Endometrium (tissue), 2 donors: ENCODE measurements at regions not wholly inside any gene's neighbourhood (a gene's known extent, or its start where the extent isn't known, plus 50 kb on each side); places are given as distances from the start of the nearest gene placed in this dataset.
"Not testable (repeated sequence)": the region's sequence is repeated elsewhere in the genome, so short reads cannot be mapped to it uniquely, and the experiment has no call there.

Experiments used
- FAIRE-seq: peaks from 2 replicates; lab custom pipeline; 2012; peaks lifted over from hg19 to GRCh38; lab: Jason Lieb, UNC
- donor health status: control.
- donor health status: control.

DNA sequence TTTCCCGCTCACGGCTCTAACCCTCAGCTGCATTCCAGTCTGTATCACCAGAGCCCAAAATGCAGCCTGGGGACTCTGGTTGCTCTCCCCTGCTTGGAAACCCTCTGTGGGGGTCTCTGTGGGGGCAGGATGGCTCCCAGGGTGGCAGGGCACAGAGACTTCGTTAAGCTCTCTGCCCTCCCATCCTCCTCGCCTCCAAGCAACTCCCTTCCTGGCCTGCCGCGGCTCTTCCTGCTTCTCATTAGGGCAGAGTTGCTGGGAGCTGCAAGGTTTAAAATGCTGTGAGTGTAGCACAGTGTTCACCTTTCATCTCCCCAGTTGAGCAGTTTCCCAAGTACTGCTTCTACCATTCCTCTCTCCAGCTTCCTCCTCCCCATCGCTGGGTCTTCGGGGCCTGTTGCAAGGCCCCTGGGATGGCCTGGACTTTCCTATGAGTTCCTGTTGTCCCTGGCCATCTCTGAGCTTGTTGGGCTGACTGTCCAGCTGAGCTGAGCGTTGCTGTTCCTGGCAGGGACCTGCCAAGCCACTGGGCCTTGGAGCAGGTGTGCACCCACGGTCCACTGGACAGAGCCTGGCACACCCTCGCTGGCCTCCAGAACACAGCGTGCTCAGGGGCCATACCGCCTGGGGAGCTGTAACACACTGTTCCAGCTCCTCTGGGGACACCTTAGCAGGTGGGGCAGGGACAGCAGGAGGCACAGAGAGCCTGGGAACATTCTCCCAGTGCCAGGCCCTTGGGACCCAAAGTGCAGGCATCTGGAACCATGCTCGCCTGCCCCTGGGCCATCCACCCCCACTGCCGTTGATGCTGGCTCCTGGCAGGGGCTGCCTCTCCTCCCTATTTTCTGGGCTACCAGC lies 188.4 kb downstream of the C9orf50 start:
- no peak for FAIRE-seq

DNA sequence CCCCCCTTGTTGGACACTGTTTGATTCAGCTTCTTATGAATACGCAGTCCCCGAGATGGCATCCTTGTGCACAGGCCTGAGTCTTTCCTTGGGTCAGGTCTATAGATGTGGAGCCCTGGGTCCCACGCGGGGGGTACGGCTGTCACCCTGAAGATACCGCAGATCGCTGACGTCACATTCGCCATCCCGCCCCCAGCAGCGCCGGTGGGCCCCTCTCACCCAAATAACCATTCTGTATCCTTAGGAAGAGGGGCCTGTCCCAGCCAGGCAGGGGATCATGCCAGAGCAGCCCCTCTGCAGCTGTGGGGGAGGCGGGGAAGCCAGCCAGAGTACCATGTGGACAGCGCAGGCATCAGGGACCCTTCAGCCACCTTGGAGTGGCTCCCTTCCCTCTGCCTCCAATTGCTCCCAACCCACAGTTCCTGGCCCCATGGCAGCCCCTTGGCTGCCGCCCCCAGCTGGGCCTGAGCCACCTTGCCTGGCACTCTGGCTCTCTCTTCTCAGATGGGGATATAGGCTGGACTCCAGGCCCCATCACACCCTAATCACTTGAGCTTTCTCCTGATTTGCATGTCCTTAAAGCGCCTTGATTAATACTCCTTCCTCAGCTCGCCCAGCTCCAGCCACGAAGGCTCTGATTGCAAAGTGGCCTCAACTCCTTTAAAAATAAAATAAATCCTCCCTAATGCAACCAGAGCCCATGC lies 189.8 kb downstream of the C9orf50 start:
- no peak for FAIRE-seq

DNA sequence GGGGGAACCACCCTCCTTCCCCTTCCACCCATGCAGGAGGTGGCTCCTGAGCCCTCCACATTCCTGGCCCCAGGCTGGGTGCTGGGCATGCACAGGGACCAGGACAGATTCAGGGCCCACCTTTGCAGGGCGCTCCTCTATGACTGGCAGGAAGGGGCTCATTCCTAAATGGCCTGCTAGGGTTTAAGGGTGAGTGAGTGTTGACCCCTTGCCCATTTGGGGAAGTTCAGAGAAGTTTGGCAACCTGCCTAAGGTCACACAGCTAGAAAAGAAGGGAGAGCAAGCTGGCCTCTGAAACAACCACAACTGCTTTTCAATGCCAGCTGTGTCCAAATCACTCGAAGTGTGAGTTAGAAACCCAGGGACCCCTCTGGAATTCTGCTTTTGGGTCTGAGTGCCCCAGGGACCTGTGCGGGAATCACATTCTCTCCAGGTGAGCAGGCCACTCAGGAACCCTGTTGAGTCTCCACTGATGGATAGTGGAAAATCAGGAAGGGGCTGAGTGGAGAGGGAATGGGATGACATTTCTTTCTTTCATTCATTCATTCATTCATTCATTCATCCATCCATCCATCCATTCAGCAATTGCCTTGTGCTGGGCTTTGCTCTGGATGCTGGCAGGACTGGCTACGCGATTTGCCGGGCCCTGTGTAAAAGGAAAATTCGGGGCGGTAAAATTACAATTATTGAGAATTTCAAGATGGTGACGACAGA lies 191.9 kb downstream of the C9orf50 start:
- no peak for FAIRE-seq

DNA sequence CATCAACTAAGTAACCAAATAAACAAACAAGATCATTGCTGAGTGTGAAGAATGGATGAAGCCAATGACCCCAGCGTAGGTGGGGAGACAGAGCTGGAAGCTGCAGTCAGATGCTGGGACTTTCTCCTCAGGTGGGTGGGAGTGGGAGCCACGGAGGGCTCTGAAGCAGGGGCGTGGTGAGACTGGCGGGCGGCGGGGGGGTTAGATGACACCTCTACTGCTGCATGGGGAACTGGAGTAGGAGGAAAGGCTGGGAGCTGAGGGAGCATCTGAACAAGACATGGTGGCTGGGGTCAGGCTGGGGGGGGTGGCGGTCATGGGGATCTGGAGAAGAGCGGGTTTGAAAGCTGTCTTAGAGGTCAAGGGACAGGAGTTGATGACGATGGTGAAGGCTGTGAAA lies 193.8 kb downstream of the C9orf50 start:
- FAIRE-seq = no peak

DNA sequence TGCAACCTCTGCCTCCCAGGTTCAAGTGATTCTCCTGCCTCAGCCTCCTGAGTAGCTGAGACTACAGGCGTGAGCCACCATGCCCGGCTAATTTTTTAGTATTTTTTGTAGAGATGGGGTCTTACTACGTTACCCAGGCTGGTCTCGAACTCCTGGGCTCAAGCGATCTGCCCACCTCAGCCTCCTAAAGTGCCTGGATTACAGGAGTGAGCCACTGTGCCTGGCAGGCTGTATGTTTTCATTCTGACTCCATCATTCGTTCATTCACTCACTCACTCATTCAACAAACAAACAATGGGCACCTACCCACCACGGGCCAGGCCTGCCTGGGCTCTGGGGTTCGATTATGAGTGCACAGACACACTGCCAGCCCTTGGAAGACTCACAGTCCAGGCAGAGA lies 197.1 kb downstream of the C9orf50 start:
- not testable (repeated sequence) for FAIRE-seq

DNA sequence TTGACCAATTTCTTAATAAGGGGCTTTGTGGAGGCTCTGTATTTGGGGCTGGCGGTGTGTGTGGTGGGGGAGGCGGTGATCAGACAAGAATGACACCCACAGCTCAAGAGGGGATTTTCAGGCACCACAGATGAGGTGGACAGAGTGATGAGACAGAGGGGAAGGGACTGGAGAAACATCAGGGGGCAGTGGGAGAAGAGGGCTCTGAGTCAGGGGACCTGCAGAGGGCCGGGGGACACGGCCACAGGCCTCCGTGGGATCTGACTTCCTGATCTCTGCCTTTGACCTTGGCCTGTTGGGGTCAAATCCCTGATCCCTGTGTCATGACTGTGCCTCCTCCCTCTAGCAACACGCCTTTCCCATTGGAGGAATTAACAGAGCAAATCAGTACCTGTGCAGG lies 197.7 kb downstream of the C9orf50 start:
- no peak for FAIRE-seq

DNA sequence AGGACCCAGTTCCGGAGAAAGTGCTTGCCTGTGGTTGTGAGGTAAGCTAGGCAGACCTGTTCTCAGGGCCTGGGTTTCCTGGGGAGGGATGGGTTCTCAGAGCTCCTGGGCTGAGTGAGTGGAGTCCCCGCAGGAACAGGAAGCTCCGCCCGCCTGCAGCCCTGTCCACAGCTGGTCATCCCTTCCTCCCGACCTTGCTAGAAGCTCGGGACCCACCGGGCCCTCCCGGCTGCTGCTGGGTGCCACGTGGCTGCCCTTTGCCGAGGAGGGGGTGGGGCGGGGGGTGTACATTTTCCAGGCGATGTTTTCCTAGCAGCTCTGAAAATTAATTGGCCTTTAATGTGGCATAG lies 198.1 kb downstream of the C9orf50 start:
- FAIRE-seq = no peak

DNA sequence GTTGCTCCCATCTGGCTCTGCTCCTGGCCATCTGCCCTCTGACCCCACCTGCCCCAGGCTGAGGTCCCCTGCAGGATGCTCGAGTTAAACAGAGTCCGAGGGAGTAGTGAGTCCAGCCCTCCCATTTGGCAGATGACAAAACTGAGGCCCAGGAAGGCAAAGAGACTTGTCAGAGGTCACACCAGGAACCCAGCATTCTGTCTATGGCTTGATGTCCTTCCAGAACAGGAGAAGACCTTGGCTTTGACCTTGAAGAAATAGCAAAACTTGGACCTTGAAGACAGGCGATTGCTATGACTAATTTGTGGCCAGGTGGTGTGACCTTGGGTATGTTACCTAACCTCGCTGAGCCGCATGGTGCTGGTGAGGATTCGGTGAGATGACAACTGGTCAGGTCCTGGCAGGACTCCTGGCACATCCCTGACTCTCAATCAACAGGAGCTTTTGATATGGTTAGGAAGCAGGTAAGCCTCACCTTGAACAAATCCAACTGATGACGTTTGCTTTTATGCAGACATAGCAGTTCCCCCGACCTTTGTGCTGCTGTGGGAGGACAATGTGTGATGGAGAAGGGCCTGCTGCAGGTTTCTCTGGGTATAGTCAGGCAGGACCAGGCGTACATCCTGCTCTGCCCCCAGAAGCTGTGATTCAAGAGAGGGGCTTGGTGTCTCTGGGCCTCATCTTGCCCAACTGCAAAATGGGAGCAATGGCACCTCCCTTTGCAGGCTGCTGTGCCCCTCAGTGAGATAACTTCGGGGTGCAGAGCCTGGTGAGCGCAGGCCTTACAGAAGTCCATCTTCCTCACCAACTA lies 198.7 kb downstream of the C9orf50 start:
- no peak for FAIRE-seq

DNA sequence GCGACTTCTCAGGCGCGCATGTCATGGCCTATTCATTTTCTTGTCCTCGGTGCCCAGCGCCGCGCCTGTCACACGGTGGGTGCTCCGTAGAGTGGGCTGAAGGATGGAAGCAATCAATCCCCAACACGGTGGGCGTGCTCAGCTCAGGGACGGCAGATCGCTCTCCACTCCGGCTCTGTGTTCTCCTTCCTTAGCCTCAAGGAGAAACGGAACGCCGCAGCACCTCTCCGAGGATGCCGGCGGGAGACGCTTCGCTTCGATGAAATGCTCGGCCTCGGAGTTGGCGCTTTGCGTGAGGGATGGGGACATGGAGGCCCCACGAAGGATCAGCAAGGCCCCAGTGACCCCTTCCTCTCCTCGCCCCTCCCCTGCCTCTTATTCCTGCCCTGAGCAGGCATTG lies 199.5 kb downstream of the C9orf50 start:
- FAIRE-seq = no peak

DNA sequence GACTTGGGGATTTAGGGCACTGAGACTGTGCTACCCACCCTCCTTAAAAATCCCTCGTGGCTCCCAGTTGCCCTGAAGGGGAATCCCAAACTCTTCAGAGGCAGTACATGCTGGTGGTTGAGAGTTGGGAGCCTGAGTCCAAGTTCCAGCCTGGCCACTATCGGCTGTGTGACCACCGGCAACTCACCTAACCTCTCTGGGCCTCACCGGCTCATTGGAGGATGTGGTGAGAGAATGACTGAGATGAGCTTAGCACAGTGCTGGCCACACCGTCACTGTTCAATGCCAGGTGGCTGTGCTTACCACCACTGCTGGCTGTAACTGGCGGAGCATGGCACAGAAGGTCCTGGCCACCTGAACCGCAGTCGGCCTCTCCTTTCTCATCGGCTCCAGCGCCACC lies 200.2 kb downstream of the C9orf50 start:
- no peak for FAIRE-seq

DNA sequence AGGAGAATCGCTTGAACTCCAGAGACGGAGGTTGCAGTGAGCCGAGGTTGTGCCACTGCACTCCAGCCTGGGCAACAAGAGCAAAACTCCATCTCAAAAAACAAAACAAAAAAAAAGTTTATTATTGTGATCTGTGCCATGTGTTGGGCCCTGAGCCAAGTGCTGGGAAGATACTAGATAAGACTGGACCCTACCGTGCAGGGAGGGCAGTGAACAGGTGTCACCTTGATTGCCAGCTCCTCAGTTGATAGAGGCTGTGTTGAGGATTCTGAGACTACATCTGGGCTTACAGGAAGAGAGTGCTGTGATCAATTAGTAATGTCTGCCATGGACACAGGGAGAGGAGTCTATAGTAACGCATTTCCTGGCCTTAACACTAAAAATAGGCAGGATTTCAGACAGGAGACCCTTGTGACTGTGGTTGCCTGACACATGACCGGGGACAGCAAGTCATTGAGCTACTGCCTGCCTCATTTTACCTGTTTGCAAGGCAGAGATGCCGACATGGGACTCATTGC lies 201.5 kb downstream of the C9orf50 start:
- FAIRE-seq = no peak

DNA sequence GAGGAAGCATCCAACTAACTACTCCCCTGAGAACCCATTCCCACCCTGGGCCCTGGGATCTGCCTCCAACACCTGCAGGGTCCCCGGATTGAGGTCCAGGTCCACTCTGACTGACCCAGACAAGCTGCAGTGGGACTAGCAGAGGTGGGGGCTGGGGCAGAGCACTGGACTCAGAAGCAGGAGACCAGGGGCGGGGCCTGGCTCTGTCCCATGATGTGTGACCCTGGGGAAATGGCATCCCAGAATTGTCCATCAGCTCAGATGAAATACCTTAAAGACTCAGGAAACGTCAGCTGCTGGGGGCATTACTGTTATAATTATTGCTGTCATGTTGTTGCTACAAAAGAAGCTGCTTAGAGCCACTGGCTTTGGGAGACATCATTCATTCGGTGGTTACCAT lies 202.4 kb downstream of the C9orf50 start:
- no peak for FAIRE-seq

DNA sequence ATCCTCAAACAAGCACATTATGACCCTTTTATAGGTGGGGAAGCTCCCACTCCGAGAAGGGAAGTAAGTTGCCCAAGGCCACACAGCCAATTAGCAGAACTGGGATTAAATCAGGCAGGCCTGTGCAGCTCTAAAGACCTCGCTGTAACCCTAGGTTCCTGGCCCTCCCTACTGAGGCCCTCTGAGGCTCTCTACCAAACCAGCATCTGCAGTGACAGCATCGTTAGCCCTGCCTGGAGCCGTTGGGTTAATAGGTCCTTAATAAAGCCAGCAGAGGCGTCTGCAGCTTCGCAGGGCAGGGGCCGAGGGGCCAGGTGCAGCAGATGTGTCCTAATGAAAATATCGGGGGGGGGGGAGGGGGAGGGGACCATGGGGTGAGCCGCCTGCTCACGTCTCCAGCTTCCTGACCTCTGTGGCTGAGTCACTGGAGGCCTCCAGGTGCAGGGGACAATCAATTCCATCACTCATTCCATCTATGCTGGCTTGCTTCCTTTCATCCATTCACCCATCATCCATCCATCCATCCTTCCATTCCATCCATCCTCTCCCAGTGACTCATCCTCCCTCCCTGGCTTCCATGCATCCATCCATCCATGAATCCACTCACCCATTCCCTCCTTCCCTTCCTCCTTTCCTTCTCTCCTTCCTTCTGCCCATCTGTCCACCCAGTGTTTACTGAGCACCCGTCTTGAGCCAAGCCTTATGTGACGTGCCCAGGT lies 203.9 kb downstream of the C9orf50 start:
- no peak for FAIRE-seq

DNA sequence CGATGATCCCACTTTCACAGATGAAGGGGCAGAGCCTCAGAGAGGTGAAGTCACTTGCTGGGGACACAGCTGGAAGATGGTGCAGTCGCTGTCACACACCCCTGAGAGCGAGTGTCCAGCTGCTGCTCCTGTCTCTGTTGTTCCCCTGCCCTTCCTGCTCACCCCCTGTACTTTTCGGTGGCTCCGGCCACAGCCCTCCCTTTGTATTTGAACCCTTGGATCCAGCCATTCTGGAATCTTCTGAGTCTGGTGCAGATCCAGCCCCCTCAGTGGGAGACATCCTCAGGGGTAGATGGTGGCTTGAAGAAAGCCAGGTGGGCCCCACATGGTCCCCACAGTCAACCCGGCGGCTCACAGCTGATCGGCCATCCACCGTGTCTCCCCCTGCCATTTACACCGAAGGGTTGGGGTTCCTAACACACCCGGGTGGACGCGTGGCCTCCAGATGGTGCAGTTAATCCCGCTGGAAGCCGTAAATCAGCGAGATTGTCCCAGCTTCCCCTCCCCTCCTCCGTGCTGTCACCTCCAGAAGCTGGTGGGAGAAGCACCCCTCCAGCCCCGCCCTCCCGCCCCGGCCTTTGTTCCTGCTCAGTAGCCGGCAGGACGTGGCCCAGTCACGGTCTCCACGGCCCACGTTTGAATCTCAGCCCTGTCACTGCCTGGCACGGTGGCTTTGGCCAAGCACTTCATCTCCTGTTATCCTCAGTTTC lies 204.8 kb downstream of the C9orf50 start:
- FAIRE-seq = no peak

DNA sequence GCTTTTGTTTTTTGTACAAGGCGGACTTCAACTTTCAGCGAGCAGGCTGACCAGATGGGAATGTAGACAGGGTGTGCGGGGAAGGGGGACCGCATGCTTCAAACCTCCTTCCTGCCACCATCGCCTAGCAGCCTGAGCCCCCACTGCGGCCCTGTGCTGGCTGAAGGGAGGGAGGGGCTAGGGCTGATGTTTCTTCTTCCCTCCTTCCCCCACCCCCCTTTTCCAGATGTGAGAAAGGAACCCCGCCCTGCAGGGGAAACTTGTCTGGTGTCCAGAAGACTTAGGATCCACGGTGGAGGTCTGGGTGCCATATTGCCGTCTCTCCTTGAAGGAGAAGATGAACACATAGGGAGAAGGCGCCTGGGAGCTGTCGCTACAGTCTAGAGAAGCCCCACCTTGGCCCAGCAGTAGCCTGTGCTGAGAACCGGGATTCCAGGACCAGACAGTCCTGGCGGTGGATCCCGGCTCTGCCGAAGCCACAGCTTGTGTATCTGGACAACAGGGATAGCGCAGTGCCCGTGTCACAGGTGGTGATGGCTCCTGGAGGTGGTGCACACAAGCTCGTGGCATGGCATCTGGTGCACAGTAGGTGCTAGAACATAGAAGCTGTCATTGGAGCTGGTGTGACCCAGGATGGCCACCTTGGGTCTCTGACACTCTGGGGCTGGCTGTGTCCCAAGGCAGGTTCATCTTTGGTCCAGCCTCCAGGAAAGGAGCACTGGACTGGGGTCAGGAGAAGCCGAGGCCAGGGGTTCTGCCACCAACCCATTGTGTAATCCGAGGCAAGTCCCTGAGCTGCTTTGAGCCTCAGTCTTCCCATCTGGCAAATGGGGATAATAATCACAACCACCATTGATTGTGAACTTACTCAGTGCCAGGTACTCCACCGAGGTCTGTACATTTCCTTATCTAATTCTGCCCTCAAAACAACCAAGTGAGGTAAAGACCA lies 205.6 kb downstream of the C9orf50 start:
- FAIRE-seq = no peak

DNA sequence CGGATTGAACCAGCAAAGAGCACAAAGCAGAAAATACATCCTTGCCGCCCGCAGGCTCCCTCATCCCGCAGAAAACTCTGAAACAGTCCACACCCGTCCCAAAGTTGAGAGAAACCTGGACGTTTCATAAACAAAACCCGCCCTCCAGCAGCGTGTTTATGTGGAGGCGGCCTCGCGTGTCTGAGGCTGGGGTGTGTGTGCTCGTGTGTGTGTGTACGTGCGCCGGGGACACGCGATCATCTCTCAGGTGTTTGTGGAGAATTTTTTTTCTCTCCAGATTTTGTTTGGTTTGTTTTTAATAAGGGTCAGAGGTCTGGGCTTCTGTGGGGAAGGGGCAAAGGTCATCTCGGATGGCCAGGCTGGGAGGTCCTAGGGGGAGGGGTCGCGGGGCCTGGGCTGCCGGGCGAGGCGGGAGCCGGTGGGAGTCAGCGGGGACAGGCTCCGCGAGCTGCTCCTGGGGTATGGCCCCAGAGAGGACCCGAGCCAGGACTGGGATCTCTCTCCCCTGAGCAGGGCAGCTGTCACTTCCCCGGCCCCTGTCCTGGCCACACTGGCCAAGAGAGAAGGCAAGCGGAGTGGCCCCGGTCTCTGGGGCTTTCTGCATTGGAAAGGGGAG lies 206.4 kb downstream of the C9orf50 start:
- no peak for FAIRE-seq

DNA sequence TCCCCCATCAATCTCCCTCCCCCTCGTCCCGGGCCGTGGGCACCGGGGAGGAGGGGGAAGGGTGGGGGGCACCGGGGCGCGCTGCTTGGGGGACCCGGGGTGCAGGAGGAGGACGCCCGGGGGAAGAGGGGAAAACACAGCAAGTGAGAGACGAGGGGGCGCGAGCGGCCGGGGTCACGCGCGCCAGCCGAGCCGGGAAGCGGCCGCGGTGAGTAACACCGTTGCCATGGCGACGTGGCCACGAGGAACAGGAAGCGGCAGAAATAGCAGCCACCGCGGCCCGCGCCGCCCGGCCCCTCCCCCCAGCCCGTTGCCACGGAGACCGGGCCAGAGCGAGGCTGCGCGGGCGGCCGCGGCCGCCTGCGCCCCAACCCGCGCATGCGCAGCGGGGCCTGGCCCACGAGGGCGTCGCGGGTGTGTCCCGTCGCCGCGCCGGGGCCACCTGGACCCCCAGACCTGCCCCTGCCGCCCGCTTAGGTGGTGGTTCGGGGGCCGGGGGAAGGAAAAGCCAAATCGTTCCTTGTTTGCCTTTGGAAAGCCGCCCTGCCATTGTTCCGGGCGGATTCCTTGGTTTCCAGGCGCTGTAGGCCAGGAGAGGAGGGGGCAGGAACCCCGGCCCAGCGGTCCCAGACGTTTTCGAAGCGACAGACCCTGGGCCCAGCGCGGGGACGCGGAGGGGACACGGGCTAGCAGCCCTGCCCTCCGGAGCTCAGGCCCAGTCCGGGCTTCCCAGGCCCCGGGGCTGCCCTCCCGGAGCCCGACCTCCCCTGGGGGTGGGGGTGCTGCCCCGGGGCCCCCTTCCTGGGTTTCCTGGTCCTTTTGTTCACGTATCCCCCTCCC lies 207.1 kb downstream of the C9orf50 start:
- FAIRE-seq = no peak
